A549 (cell line): ENCODE measurements at regions not wholly inside any gene's neighbourhood (a gene's known extent, or its start where the extent isn't known, plus 50 kb on each side); places are given as distances from the start of the nearest gene placed in this dataset.

Experiments used
- CEBPB ChIP-seq, 2 experiments: fragments of >200 bp in 1 of 2; sonication (Bioruptor Twin) in 1 of 2; formaldehyde crosslinking in 1 of 2; IDR thresholded peaks; 2 replicates each; pipeline ENCODE4 v1.6.1; 2012 to 2016
- CTCF ChIP-seq: fragments of >200 bp; sonication (Bioruptor Twin); formaldehyde crosslinking; IDR thresholded peaks from 3 replicates; pipeline ENCODE4 v1.5.1; 2016
- KDM1A ChIP-seq: fragments of 200-600 bp; sonication (generic); IDR thresholded peaks from 2 replicates; pipeline ENCODE4 v1.6.1; 2016; ENCODE audit warnings: low read depth, mild to moderate bottlenecking
- KDM5A ChIP-seq: fragments of 200-600 bp; sonication (generic); IDR thresholded peaks from 2 replicates; pipeline ENCODE4 v1.6.1; 2016; ENCODE audit warnings: antibody characterized with exemption, mild to moderate bottlenecking
- MYC ChIP-seq: IDR thresholded peaks from 2 replicates; pipeline ENCODE4 v1.6.1; 2012; ENCODE audit warnings: mild to moderate bottlenecking, inconsistent platforms, low read length, improper control_type of control experiment, borderline replicate concordance
- SREBF2 ChIP-seq: fragments of 450-650 bp; IDR thresholded peaks from 2 replicates; pipeline ENCODE4 v1.6.1; 2014; ENCODE audit warnings: mild to moderate bottlenecking, moderate library complexity
- TF ChIP-seq, protein P1 (sequence below): fragments of 200-600 bp; sonication (generic); IDR thresholded peaks from 2 replicates; pipeline ENCODE4 v1.6.1; 2016; ENCODE audit warnings: antibody characterized with exemption, mild to moderate bottlenecking, moderate library complexity

- TF ChIP-seq, protein P1, sequence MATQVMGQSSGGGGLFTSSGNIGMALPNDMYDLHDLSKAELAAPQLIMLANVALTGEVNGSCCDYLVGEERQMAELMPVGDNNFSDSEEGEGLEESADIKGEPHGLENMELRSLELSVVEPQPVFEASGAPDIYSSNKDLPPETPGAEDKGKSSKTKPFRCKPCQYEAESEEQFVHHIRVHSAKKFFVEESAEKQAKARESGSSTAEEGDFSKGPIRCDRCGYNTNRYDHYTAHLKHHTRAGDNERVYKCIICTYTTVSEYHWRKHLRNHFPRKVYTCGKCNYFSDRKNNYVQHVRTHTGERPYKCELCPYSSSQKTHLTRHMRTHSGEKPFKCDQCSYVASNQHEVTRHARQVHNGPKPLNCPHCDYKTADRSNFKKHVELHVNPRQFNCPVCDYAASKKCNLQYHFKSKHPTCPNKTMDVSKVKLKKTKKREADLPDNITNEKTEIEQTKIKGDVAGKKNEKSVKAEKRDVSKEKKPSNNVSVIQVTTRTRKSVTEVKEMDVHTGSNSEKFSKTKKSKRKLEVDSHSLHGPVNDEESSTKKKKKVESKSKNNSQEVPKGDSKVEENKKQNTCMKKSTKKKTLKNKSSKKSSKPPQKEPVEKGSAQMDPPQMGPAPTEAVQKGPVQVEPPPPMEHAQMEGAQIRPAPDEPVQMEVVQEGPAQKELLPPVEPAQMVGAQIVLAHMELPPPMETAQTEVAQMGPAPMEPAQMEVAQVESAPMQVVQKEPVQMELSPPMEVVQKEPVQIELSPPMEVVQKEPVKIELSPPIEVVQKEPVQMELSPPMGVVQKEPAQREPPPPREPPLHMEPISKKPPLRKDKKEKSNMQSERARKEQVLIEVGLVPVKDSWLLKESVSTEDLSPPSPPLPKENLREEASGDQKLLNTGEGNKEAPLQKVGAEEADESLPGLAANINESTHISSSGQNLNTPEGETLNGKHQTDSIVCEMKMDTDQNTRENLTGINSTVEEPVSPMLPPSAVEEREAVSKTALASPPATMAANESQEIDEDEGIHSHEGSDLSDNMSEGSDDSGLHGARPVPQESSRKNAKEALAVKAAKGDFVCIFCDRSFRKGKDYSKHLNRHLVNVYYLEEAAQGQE = no peak
- TF ChIP-seq MYC = no peak
- TF ChIP-seq SREBF2 = no peak
- TF ChIP-seq CTCF = no peak
- no peak for TF ChIP-seq CEBPB (IDR thresholded peaks at IDR 0.05)
- no peak for TF ChIP-seq KDM1A
- TF ChIP-seq KDM5A = no peak
Observed at GRCh38 chr4:125727931-125728330, 413.2 kb downstream of the FAT4 start.
